MM.1S (cell line): ENCODE measurements at regions not wholly inside any gene's neighbourhood (a gene's known extent, or its start where the extent isn't known, plus 50 kb on each side); places are given as distances from the start of the nearest gene placed in this dataset.

ENCODE experiments used
- DNase-seq: peaks from one replicate; pipeline ENCODE4 v3.0.0-alpha.2; 2015
- H2AFZ ChIP-seq: fragments of 300-600 bp; sonication (generic); 2 replicates; pipeline ENCODE4 v1.6.0; 2016; ENCODE audit warnings: antibody characterized with exemption, low read length
- H3F3A ChIP-seq: fragments of 300-600 bp; sonication (generic); 2 replicates; pipeline ENCODE4 v1.6.1; 2016; ENCODE audit warnings: mild to moderate bottlenecking, antibody characterized with exemption, low read length, moderate library complexity, mixed read lengths; ENCODE audit not compliant: insufficient read depth
- H3K27ac ChIP-seq: fragments of 300-600 bp; sonication (generic); 2 replicates; pipeline ENCODE4 v1.5.1; 2016; ENCODE audit warnings: mild to moderate bottlenecking, low read length
- H3K27me3 ChIP-seq: fragments of 300-600 bp; sonication (generic); replicated peaks from 2 replicates; pipeline ENCODE4 v1.6.0; 2016; ENCODE audit warnings: low read length; ENCODE audit not compliant: insufficient read depth
- H3K36me3 ChIP-seq: fragments of 300-600 bp; sonication (generic); replicated peaks from 2 replicates; pipeline ENCODE4 v1.6.1; 2016; ENCODE audit warnings: mild to moderate bottlenecking, low read length, mixed read lengths; ENCODE audit not compliant: insufficient read depth
- H3K4me1 ChIP-seq: fragments of 300-600 bp; sonication (generic); 2 replicates; pipeline ENCODE4 v1.6.1; 2016; ENCODE audit warnings: low read length, mixed read lengths
- H3K4me2 ChIP-seq: fragments of 300-600 bp; sonication (generic); 2 replicates; pipeline ENCODE4 v1.6.0; 2016; ENCODE audit warnings: low read depth, low read length
- H3K4me3 ChIP-seq: fragments of 300-600 bp; sonication (generic); 2 replicates; pipeline ENCODE4 v1.5.1; 2016; ENCODE audit warnings: low read length, mixed read lengths
- H3K79me2 ChIP-seq: fragments of 300-600 bp; sonication (generic); 2 replicates; pipeline ENCODE4 v1.6.1; 2016; ENCODE audit warnings: mixed run types, low read length, mixed read lengths
- H3K9ac ChIP-seq: fragments of 300-600 bp; sonication (generic); 2 replicates; pipeline ENCODE4 v1.6.1; 2016; ENCODE audit warnings: low read length, mixed read lengths
- H3K9me2 ChIP-seq: fragments of 300-600 bp; sonication (generic); replicated peaks from 2 replicates; pipeline ENCODE4 v1.6.1; 2016; ENCODE audit warnings: mild to moderate bottlenecking, low read length, mixed read lengths; ENCODE audit not compliant: insufficient read depth
- H3K9me3 ChIP-seq: fragments of 300-600 bp; sonication (generic); replicated peaks from 2 replicates; pipeline ENCODE4 v1.6.1; 2016; ENCODE audit warnings: mild to moderate bottlenecking, low read length, mixed read lengths; ENCODE audit not compliant: insufficient read depth
- H4K20me1 ChIP-seq: fragments of 300-600 bp; sonication (generic); 2 replicates; pipeline ENCODE4 v1.6.1; 2016; ENCODE audit warnings: mild to moderate bottlenecking, low read length, moderate library complexity, mixed read lengths; ENCODE audit not compliant: insufficient read depth
- CTCF ChIP-seq: fragments of 300-600 bp; sonication (generic); IDR thresholded peaks from 2 replicates; pipeline ENCODE4 v1.5.1; 2016; ENCODE audit warnings: antibody characterized with exemption, low read length, mixed read lengths
- EZH2 ChIP-seq: fragments of 300-600 bp; sonication (generic); optimal IDR thresholded peaks from 2 replicates; pipeline ENCODE3; 2017; ENCODE audit warnings: low read depth, mild to moderate bottlenecking, antibody characterized with exemption, low read length, mixed read lengths
- EZH2phosphoT487 ChIP-seq: fragments of 300-600 bp; sonication (generic); IDR thresholded peaks from 2 replicates; pipeline ENCODE4 v1.6.1; 2018; ENCODE audit warnings: antibody characterized with exemption, low read length

GRCh38 chr21:15329191-15329590 is 264.4 kb upstream of the NRIP1 start:
- Histone ChIP-seq H3K27me3 (no peaks in the 10 kb centered on the region), H3K27ac (no peak overlapping the region), H3K4me3 (no peak overlapping the region), H3K4me1 (no peaks in the 10 kb centered on the region), H3K4me2 (no peak overlapping the region), H2AFZ (no peak overlapping the region), H3K36me3 (no peaks in the 10 kb centered on the region), H3K9me3 (no peaks in the 10 kb centered on the region), H3K9me2 (no peaks in the 10 kb centered on the region), H4K20me1 (no peaks in the 10 kb centered on the region), H3K79me2 (no peaks in the 10 kb centered on the region), H3F3A (no peaks in the 10 kb centered on the region), H3K9ac (no peak overlapping the region)
- no peak for DNase-seq
- no peak for TF ChIP-seq EZH2
- no peak for TF ChIP-seq CTCF
- TF ChIP-seq EZH2phosphoT487, result no peak

DNA sequence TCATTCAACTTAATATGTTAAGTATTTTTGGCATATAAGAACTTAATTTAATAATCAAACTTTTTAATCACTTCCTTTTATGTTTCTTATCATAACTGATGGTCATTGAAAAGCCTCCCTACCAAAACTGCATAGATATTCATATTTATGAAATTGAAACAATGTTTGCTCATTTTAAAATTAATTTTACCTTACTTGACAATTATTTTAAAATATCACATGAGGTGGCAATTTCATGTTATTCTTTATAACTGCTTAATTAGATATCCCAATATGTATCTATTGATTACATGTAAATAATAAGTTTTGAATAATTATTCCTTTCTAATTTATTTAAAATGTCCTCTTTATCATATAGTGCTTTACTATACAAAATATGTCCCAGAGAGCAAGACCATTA is 266.1 kb upstream of the NRIP1 start:
- H3K9me3 ChIP-seq, result no peaks in the 10 kb centered on the region
- H3K27ac ChIP-seq, result no peak overlapping the region
- H3F3A ChIP-seq, result no peaks in the 10 kb centered on the region
- no peaks in the 10 kb centered on the region for H4K20me1 ChIP-seq
- TF ChIP-seq CTCF (no peak), EZH2phosphoT487 (no peak), EZH2 (no peak)
- H3K27me3 ChIP-seq, result no peaks in the 10 kb centered on the region
- DNase-seq, result no peak
- H3K9ac ChIP-seq, result no peak overlapping the region
- H3K4me1 ChIP-seq, result no peaks in the 10 kb centered on the region
- no peak overlapping the region for H2AFZ ChIP-seq
- H3K36me3 ChIP-seq, result no peaks in the 10 kb centered on the region
- no peaks in the 10 kb centered on the region for H3K9me2 ChIP-seq
- no peak overlapping the region for H3K4me3 ChIP-seq
- no peaks in the 10 kb centered on the region for H3K79me2 ChIP-seq
- no peak overlapping the region for H3K4me2 ChIP-seq

- no peaks in the 10 kb centered on the region for H3K4me1 ChIP-seq
- H3K4me2 ChIP-seq, result no peak overlapping the region
- H3K9me2 ChIP-seq, result no peaks in the 10 kb centered on the region
- no peak overlapping the region for H3K27ac ChIP-seq
- no peak overlapping the region for H3K9ac ChIP-seq
- H4K20me1 ChIP-seq, result no peaks in the 10 kb centered on the region
- no peaks in the 10 kb centered on the region for H3K9me3 ChIP-seq
- TF ChIP-seq EZH2 (no peak), EZH2phosphoT487 (no peak), CTCF (no peak)
- no peaks in the 10 kb centered on the region for H3K27me3 ChIP-seq
- no peaks in the 10 kb centered on the region for H3F3A ChIP-seq
- H2AFZ ChIP-seq, result no peak overlapping the region
- no peak for DNase-seq
- H3K79me2 ChIP-seq, result no peaks in the 10 kb centered on the region
- H3K36me3 ChIP-seq, result no peaks in the 10 kb centered on the region
- H3K4me3 ChIP-seq, result no peak overlapping the region
Observed at GRCh38 chr21:15332572-15332971, 267.8 kb upstream of the NRIP1 start.
